ENCODE measurements at regions not wholly inside any gene's neighbourhood (a gene's known extent, or its start where the extent isn't known, plus 50 kb on each side); places are given as distances from the start of the nearest gene placed in this dataset.
"Not testable (repeated sequence)": the region's sequence is repeated elsewhere in the genome, so short reads cannot be mapped to it uniquely, and the experiment has no call there.

- DNase-seq (ENCODE audit: low spot score): no peak
Measured at GRCh38 chr21:28699596-28700259, 292.9 kb downstream of the LTN1 start.

- DNase-seq (ENCODE audit: low spot score): no peak
Measured at GRCh38 chr21:28699186-28699585, 293.5 kb downstream of the LTN1 start.

- no peak for DNase-seq (ENCODE audit: low spot score)
Measured at GRCh38 chr21:28696844-28697410, 295.8 kb downstream of the LTN1 start.

- no peak for DNase-seq (ENCODE audit: low spot score)
Measured at GRCh38 chr21:28693476-28693875, 299.2 kb downstream of the LTN1 start.

GRCh38 chr21:28690196-28690595, 302.5 kb downstream of the LTN1 start:
- DNase-seq (ENCODE audit: low spot score): no peak

GRCh38 chr21:28688381-28688780, 304.3 kb downstream of the LTN1 start:
- DNase-seq (ENCODE audit: low spot score): no peak

GRCh38 chr21:28687586-28687985, 305.1 kb downstream of the LTN1 start:
- DNase-seq (ENCODE audit: low spot score): no peak

GRCh38 chr21:28683982-28684752, 308.5 kb downstream of the LTN1 start:
- no peak for DNase-seq (ENCODE audit: low spot score)

- not testable (repeated sequence) for DNase-seq (ENCODE audit: low spot score)
Measured at GRCh38 chr21:28682884-28683283, 309.8 kb downstream of the LTN1 start.

- DNase-seq (ENCODE audit: low spot score): not testable (repeated sequence)
Measured at GRCh38 chr21:28677096-28677495, 315.6 kb downstream of the LTN1 start.

- DNase-seq (ENCODE audit: low spot score): no peak
Measured at GRCh38 chr21:28675331-28676041, 317.2 kb downstream of the LTN1 start.

- no peak for DNase-seq (ENCODE audit: low spot score)
Measured at GRCh38 chr21:28674763-28675162, 317.9 kb downstream of the LTN1 start.

GRCh38 chr21:28671549-28672195, 321.0 kb downstream of the LTN1 start:
- no peak for DNase-seq (ENCODE audit: low spot score)

- no peak for DNase-seq (ENCODE audit: low spot score)
Measured at GRCh38 chr21:28669971-28670653, 322.6 kb downstream of the LTN1 start.

GRCh38 chr21:28669321-28669720, 323.4 kb downstream of the LTN1 start:
- no peak for DNase-seq (ENCODE audit: low spot score)

GRCh38 chr21:28663754-28664153, 328.9 kb downstream of the LTN1 start:
- DNase-seq (ENCODE audit: low spot score): no peak

- no peak for DNase-seq (ENCODE audit: low spot score)
Measured at GRCh38 chr21:28663111-28663693, 329.5 kb downstream of the LTN1 start.

- no peak for DNase-seq (ENCODE audit: low spot score)
Measured at GRCh38 chr21:28657566-28657965, 335.1 kb downstream of the LTN1 start.

- no peak for DNase-seq (ENCODE audit: low spot score)
Measured at GRCh38 chr21:28655471-28655870, 337.2 kb downstream of the LTN1 start.

GRCh38 chr21:28654406-28654805, 338.3 kb downstream of the LTN1 start:
- DNase-seq (ENCODE audit: low spot score): no peak

GRCh38 chr21:28644762-28645161, 347.9 kb downstream of the LTN1 start:
- DNase-seq (ENCODE audit: low spot score): no peak
